Mesodermal cell (in vitro differentiated cells): ENCODE measurements at regions not wholly inside any gene's neighbourhood (a gene's known extent, or its start where the extent isn't known, plus 50 kb on each side); places are given as distances from the start of the nearest gene placed in this dataset.

Experiments
- H3K27ac ChIP-seq: 2 replicates; pipeline ENCODE4 v1.7.0; 2013; ENCODE audit warnings: mild to moderate bottlenecking, low read depth, low read length, moderate library complexity; ENCODE audit not compliant: severe bottlenecking
- H3K36me3 ChIP-seq: 2 replicates; pipeline ENCODE4 v1.7.1; 2013; ENCODE audit warnings: mild to moderate bottlenecking, low read length, moderate library complexity; ENCODE audit not compliant: control insufficient read depth, insufficient read depth
- H3K4me1 ChIP-seq: one replicate; pipeline ENCODE4 v1.7.1; 2013; ENCODE audit warnings: mild to moderate bottlenecking, low read length; ENCODE audit not compliant: insufficient read depth, control insufficient read depth, poor library complexity, severe bottlenecking
- H3K4me3 ChIP-seq: 2 replicates; pipeline ENCODE4 v1.7.0; 2013; ENCODE audit warnings: low read length, control low read depth, mild to moderate bottlenecking; ENCODE audit not compliant: insufficient read depth, poor library complexity, severe bottlenecking; ENCODE audit errors: extremely low read depth
- H3K9me3 ChIP-seq: 2 replicates; pipeline ENCODE4 v1.7.1; 2013; ENCODE audit warnings: mild to moderate bottlenecking, low read length, moderate library complexity; ENCODE audit not compliant: control insufficient read depth
- WGBS, 2 experiments: methylation state at CpG; one replicate each; pipeline ENCODE4 v1.1.5; 2013; ENCODE audit warnings: missing lambda C conversion rate in 2 of 2; ENCODE audit not compliant: insufficient coverage in 2 of 2; 5-methylcytosine and 5-hydroxymethylcytosine counted together

DNA sequence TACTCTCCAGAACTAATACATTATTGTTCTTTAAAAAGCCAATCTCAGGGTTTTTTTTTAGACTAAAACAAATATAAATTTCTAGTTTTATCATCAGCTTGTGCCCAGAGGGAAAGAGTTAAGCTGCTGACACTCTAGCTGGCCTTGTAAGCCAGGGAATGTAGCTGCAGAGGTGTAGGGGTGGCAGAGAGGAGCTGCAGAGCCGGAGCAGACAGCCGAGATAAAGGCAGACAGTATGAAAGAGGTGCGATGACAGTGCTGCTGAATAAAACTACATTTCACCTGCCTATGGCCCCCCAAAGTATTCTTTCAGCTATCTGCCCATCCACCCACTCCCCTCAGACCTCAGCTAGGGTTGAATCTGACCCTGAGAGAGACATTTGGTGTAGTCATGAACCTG, 653.7 kb upstream of the ZWINT start:
- Histone ChIP-seq H3K4me3 (no peak overlapping the region), H3K27ac (no peak overlapping the region), H3K36me3 (no peaks in the 10 kb centered on the region), H3K9me3 (no peaks in the 10 kb centered on the region), H3K4me1 (no peaks in the 10 kb centered on the region)
- WGBS, 2 experiments, result 100% methylated on average over 2 of the region's 3 CpGs; no CpG with 5 or more reads in 1 of the 2 experiments

DNA sequence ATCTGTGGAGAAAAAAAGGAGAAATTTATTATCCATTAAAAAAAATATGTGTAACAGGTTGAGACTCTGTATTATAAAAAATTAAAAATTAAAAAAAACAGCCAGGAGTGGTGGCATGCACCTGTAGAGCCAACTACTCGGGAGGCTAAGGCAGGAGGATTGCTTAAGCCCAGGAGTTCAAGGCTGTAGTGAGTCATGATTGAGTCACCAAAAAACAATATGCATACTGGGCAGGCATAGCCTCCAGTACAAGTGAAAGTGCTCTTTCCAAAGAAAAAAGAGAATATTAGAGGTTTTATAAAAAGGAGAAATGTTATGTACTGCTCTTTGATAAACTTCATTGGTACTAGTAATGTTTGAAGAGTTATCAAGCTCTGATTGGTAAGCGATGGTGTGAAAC, 647.1 kb upstream of the ZWINT start:
- WGBS, 2 experiments, result 85 to 92% methylated on average over 2 of the region's 2 CpGs
- no peak overlapping the region for H3K27ac ChIP-seq
- no peak overlapping the region for H3K4me3 ChIP-seq
- H3K36me3 ChIP-seq, result no peaks in the 10 kb centered on the region
- H3K4me1 ChIP-seq, result no peaks in the 10 kb centered on the region
- no peaks in the 10 kb centered on the region for H3K9me3 ChIP-seq

DNA sequence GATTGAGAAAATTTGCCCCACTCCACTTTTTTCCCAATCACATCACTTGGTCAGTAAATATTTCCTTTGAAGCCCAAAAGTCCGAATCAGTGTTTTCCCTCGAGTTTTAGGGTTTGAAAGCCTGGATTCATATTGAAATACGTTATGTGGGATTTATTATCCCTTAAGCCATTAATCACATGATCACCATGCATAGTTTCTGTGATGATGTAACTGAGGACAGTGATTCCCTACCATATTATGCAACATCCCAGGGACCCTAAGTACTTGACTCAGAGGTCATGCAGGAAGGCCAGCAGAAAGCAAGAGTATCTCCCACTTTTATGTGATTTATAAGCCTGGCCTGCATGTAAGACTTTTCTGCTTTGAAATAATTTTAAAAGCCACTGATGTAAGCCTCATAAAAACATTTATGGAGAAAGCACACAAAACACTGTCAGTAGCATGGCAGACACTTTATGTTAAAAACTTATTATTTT, 630.6 kb upstream of the ZWINT start:
- H3K4me3 ChIP-seq, result no peak overlapping the region
- H3K9me3 ChIP-seq, result peaks cover 3% of the 10 kb centered on the region
- no CpG with 5 or more reads among the region's 3 CpGs for WGBS, 2 experiments
- H3K27ac ChIP-seq, result no peak overlapping the region
- H3K36me3 ChIP-seq, result no peaks in the 10 kb centered on the region
- H3K4me1 ChIP-seq, result no peaks in the 10 kb centered on the region

DNA sequence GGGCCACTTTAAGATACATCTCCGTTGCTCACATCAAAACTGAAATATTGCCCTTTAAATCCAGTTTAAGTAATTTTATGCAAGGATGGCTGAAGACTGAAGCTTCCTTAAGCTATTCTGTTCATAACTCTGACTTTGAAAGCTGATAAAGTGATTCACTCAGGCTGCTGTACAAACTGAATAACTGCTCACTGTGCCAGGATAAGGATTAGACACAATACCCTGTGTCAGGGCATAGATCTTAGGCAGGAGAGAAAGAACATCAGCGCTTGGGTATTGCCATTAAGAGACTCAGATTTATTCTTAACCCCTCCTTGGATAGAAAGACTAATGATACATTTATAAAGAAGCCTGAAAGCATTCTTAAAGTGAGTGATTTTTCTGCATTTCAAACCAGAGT, 614.5 kb upstream of the ZWINT start:
- Histone ChIP-seq H3K9me3 (no peaks in the 10 kb centered on the region), H3K36me3 (no peaks in the 10 kb centered on the region)
- WGBS, 2 experiments, result 80 to 100% methylated on average over 1 of the region's 2 CpGs

DNA sequence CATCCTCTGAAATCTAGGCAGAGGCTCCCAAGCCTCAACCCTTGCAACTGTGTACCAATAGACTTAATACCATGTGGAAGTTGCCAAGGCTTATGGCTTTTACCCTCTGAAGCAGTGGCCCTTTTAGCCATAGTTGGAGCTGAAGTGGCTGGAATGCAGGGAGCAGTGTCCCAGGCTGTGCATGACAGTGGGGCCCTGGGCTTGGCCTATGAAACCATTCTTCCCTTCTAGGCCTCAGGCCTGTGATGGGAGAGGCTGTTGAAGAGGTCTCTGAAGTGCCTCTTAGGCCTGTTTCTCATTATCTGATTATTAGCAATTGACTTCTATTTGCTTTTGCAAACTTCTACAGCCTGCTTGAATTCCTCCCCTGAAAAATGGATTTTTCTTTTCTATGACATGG, 612.7 kb upstream of the ZWINT start:
- Histone ChIP-seq H3K9me3 (no peaks in the 10 kb centered on the region), H3K4me3 (no peak overlapping the region), H3K27ac (no peak overlapping the region), H3K4me1 (no peaks in the 10 kb centered on the region), H3K36me3 (no peaks in the 10 kb centered on the region)

More for the DNA sequence above, 614.5 kb upstream of the ZWINT start:
- Histone ChIP-seq H3K4me1 (no peaks in the 10 kb centered on the region), H3K27ac (no peak overlapping the region), H3K4me3 (no peak overlapping the region)

DNA sequence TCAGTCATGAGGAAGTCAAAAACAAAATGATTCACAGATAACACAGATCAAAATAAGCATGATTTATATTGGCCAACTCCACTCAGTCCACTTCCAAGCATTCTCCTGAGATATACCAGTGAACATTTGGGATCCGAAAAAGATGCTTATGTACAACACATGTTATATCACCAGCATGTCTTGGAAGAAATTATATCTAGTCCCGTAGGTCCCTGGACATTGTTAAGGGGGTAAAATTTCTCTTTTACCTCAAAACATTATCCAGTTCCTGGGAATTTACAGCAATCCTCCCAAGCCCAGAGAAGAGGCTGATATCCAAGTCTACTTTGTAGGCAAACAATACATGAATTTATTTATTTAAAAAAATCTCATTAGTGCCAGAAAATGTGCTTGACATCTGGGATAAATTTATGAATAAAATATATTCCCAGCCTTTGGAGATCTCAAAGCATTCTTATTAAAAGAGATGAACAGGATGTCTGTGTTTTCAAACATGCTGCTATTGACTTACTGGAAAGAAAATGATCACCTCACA, 582.2 kb upstream of the ZWINT start:
- Histone ChIP-seq H3K9me3 (peaks cover 8% of the 10 kb centered on the region), H3K4me3 (no peak overlapping the region), H3K4me1 (no peaks in the 10 kb centered on the region), H3K36me3 (no peaks in the 10 kb centered on the region), H3K27ac (no peak overlapping the region)
- WGBS, 2 experiments, result no CpG with 5 or more reads among the region's 2 CpGs

DNA sequence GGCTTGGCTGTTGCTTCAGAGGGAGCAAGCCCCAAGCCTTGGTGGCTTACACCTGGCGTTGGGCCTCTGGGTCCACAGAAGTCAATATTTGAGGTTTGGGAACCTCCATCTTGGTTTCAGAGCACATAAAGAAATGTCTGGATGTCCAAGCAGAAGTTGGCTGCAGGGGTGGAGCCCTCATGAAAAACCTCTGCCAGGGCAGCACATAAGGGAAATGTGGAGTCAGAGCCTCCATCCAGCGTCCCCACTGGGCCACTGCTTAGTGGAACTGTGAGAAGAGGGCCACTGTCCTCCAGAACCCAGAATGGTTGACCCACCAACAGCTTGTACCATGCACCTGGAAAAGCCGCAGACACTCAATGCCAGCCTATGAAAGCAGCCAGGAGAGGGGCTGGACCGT, 573.5 kb upstream of the ZWINT start:
- no peak overlapping the region for H3K4me3 ChIP-seq
- H3K27ac ChIP-seq, result no peak overlapping the region
- H3K4me1 ChIP-seq, result no peaks in the 10 kb centered on the region
- H3K36me3 ChIP-seq, result no peaks in the 10 kb centered on the region
- WGBS, 2 experiments, result 90 to 94% methylated on average over 3 of the region's 4 CpGs
- H3K9me3 ChIP-seq, result peaks cover 18% of the 10 kb centered on the region

DNA sequence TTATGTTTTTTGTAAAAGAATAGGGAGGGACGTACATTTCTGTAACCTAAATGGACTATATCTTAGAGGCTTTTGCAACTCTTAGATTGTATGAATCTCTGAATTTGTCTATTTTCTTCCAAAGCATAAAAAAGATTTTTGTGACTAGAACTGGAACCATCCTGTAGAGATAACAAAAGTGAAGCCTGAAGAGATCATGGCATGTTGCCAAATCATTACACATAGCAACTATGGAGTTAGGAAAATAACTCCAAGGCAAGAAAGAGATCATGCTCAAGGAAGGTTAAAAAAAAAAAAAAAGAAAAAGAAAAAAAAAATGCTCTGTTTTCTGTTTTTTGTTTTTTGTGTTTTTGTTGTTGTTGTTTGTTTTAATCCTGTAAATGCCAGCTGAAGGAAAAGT, 567.7 kb upstream of the ZWINT start:
- Histone ChIP-seq H3K36me3 (no peaks in the 10 kb centered on the region), H3K4me3 (no peak overlapping the region), H3K4me1 (no peaks in the 10 kb centered on the region), H3K9me3 (no peaks in the 10 kb centered on the region), H3K27ac (no peak overlapping the region)
- WGBS, 2 experiments, result no CpG with 5 or more reads among the region's 1 CpG

DNA sequence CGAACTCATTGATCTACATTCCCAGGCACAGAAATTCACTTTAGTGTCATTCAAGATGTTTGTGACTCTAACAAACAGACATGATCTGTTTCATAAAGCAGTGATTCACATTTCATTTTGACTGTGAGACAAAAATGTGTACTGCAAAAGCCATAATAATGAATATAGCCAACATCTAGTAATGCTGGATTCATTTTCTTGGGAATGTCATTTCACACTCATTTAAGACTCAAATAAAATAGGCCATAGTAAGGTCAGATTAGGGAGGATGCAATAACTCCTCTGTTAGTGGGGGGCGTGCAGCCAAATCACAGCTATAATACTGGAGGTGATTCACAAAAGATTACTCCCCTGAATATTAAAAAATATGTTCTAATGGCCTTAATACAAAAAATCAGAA, 566.6 kb upstream of the ZWINT start:
- no peaks in the 10 kb centered on the region for H3K4me1 ChIP-seq
- H3K27ac ChIP-seq, result no peak overlapping the region
- WGBS, 2 experiments, result 67% methylated on average over 1 of the region's 2 CpGs; no CpG with 5 or more reads in 1 of the 2 experiments
- H3K36me3 ChIP-seq, result no peaks in the 10 kb centered on the region
- H3K4me3 ChIP-seq, result no peak overlapping the region
- H3K9me3 ChIP-seq, result no peaks in the 10 kb centered on the region

DNA sequence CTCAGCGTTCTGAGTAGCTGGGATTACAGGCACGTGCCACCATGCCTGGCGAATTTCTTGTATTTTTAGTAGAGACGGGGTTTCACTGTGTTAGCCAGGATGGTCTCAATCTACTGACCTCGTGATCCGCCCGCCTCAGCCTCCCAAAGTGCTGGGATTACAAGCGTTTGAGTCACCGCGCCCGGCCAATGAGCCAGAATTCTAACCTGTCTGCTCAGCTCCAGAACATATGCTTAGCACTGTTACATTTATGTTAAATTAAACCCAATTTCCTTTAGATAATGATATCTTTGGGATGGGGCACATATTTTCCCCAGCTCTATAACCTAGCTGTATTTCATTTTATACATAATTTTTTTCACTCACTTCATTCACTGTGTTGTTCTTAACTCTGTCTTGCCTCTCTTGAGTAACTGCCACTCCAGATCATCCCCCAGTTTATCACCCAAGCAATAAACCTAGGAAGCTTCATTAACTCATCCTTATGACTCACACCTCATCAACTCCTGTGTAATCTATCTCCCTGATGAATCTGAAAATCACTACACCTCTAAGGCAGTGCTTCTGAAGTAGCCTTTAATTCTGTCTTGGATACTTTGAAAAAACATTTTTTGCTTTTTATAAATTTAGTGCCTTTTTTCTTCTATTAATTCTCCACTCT, 559.7 kb upstream of the ZWINT start:
- H3K4me1 ChIP-seq, result no peaks in the 10 kb centered on the region
- H3K9me3 ChIP-seq, result no peaks in the 10 kb centered on the region
- no peak overlapping the region for H3K27ac ChIP-seq
- H3K36me3 ChIP-seq, result no peaks in the 10 kb centered on the region
- WGBS, 2 experiments, result 78 to 98% methylated on average over 5 to 8 of the region's 11 CpGs
- no peak overlapping the region for H3K4me3 ChIP-seq

DNA sequence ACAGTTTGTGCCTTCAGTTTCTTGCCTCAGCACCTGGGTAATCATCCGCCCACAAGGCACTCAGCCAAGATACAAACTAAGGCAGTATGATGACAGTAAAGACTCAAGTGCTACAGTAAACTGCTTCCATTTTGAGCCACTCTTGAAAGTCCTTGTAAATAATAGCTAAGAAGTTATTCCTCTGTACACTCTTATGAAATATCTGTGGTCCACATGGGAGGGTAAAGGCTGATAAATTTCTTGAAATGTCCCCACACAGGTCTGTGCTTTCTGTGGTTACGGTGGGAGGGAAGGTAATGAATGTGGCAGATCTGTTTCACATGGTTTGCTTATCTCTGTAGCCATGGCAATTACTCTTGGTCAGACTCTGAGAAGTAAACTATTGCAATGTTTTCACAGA, 551.0 kb upstream of the ZWINT start:
- Histone ChIP-seq H3K9me3 (no peaks in the 10 kb centered on the region), H3K4me3 (no peak overlapping the region), H3K4me1 (no peaks in the 10 kb centered on the region), H3K36me3 (no peaks in the 10 kb centered on the region), H3K27ac (no peak overlapping the region)
- 100% methylated on average over 1 of the region's 2 CpGs; no CpG with 5 or more reads in 1 of the 2 experiments for WGBS, 2 experiments
